Neural progenitor cell (in vitro differentiated cells): ENCODE measurements at regions not wholly inside any gene's neighbourhood (a gene's known extent, or its start where the extent isn't known, plus 50 kb on each side); places are given as distances from the start of the nearest gene placed in this dataset.

Experiments used
- CTCF ChIP-seq: fragments of 200-600 bp; sonication (generic); IDR thresholded peaks from 2 replicates; pipeline ENCODE4 v1.5.1; 2017; ENCODE audit warnings: antibody characterized with exemption, mild to moderate bottlenecking
- EZH2 ChIP-seq: fragments of 200-600 bp; sonication (generic); IDR thresholded peaks from 2 replicates; pipeline ENCODE4 v1.6.1; 2017; ENCODE audit warnings: antibody characterized with exemption, mild to moderate bottlenecking, moderate library complexity

GRCh38 chr1:81712425-81712824 lies 88.3 kb upstream of the ADGRL2 start:
- no peak for TF ChIP-seq EZH2
- no peak for TF ChIP-seq CTCF
